Nephron progenitor cell (in vitro differentiated cells): ENCODE measurements at regions not wholly inside any gene's neighbourhood (a gene's known extent, or its start where the extent isn't known, plus 50 kb on each side); places are given as distances from the start of the nearest gene placed in this dataset.
"Not testable (repeated sequence)": the region's sequence is repeated elsewhere in the genome, so short reads cannot be mapped to it uniquely, and the experiment has no call there.

ENCODE experiments used
- DNase-seq: peaks from one replicate; pipeline ENCODE4 v3.0.0; 2021
- H3K27ac Mint-ChIP-seq: 2 replicates; pipeline ENCODE4 v1.8.0; 2021; ENCODE audit warnings: mild to moderate bottlenecking, moderate library complexity, mixed read lengths
- H3K27me3 Mint-ChIP-seq: 2 replicates; pipeline ENCODE4 v1.8.0; 2021; ENCODE audit warnings: mild to moderate bottlenecking, low read depth, mixed read lengths; ENCODE audit not compliant: poor library complexity
- H3K36me3 Mint-ChIP-seq: 2 replicates; pipeline ENCODE4 v1.8.0; 2021; ENCODE audit warnings: low read depth, mixed read lengths
- H3K4me1 Mint-ChIP-seq: 2 replicates; pipeline ENCODE4 v1.8.0; 2021; ENCODE audit warnings: mixed read lengths
- H3K4me3 Mint-ChIP-seq: 2 replicates; pipeline ENCODE4 v1.8.0; 2021; ENCODE audit warnings: mild to moderate bottlenecking, moderate library complexity, mixed read lengths
- H3K9me3 Mint-ChIP-seq: 2 replicates; pipeline ENCODE4 v1.8.0; 2021; ENCODE audit warnings: mild to moderate bottlenecking, moderate library complexity, mixed read lengths
- TF ChIP-seq, protein P1 (sequence below): fragments of 200-600 bp; sonication (generic); IDR thresholded peaks from 2 replicates; pipeline ENCODE4 v1.5.0; 2021; ENCODE audit warnings: antibody characterized with exemption

DNA sequence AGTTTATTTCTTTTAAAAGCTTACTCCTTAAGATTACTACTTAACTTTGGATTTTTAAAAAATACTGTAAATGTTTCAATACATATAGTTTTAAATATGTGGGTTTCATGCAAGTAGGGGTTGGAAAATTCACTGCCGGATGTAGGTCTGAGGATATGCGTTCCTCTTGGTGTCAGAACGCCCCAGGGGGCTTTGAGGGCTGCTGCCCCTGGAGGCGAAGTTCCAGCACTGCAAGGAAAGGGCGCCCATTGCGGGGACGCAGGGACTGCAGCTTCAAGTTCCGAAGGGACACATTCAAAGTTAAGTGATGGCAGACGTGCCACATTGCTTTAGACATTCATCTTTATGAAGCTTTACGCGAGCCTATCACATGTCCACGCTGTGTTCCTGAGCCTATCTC lies 152.9 kb downstream of the SOD2 start:
- TF ChIP-seq, protein P1, sequence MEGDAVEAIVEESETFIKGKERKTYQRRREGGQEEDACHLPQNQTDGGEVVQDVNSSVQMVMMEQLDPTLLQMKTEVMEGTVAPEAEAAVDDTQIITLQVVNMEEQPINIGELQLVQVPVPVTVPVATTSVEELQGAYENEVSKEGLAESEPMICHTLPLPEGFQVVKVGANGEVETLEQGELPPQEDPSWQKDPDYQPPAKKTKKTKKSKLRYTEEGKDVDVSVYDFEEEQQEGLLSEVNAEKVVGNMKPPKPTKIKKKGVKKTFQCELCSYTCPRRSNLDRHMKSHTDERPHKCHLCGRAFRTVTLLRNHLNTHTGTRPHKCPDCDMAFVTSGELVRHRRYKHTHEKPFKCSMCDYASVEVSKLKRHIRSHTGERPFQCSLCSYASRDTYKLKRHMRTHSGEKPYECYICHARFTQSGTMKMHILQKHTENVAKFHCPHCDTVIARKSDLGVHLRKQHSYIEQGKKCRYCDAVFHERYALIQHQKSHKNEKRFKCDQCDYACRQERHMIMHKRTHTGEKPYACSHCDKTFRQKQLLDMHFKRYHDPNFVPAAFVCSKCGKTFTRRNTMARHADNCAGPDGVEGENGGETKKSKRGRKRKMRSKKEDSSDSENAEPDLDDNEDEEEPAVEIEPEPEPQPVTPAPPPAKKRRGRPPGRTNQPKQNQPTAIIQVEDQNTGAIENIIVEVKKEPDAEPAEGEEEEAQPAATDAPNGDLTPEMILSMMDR, result peak; percentile 38
- no peak overlapping the region for H3K27ac Mint-ChIP-seq
- H3K9me3 Mint-ChIP-seq, result peaks cover 17% of the 10 kb centered on the region
- peak; percentile 41 for DNase-seq
- H3K36me3 Mint-ChIP-seq, result no peaks in the 10 kb centered on the region
- H3K4me3 Mint-ChIP-seq, result no peak overlapping the region
- peaks cover 6% of the 10 kb centered on the region for H3K27me3 Mint-ChIP-seq
- no peaks in the 10 kb centered on the region for H3K4me1 Mint-ChIP-seq

DNA sequence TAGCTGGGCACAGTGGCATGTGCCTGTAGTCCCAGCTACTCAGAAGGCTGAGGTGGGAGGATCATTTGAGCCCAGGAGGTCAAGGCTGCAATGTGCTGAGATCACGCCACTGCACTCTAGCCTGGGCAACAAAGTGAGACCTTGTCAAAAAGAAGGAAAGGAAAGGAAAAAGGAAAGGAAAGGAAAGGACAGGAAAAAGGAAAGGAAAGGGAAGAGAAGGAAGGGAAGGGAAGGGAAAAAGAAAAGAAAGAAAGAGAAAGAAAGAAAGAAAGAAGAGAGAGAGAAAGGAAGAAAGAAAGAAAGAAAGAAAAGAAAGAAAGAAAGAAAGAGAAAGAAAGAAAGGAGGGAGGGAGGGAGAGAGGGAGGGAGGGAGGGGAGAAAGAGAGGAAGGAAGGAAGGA lies 155.0 kb downstream of the SOD2 start:
- not testable (repeated sequence) for H3K4me1 Mint-ChIP-seq, H3K36me3 Mint-ChIP-seq, H3K4me3 Mint-ChIP-seq, H3K27me3 Mint-ChIP-seq, DNase-seq, H3K27ac Mint-ChIP-seq
- H3K9me3 Mint-ChIP-seq, result peaks cover 17% of the 10 kb centered on the region

DNA sequence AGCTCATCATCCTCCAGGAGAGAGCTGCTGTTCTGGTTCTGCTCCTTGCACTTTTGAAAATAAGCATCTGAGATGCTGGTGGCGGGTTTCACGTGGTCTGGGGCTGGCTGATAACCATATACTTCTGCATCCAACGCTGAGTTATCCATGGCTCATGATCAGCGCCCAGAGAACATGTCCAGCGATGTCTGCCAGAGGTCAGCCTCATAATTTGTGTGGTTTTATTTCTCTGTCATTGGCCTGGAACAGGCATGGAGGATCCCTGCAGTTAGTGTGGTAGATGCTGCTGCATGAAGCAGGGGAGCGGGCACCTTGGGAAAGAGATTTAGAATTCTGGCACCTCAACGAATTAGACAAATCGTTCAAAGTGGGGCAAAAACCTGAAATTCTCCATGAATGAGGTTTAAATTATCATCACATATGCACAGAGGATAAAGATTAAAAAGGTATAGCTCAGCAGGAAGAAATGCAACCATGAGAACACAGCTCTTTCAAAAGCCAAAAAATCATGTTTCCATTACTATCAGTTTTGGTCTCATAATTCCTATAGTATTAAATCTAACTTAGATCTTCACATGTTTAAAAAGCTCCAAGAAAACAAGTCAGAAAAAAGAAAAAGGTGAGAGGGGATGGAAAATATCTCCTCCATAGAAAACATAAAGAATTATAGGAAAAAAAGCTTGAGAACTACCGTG lies 157.2 kb downstream of the SOD2 start:
- H3K27me3 Mint-ChIP-seq, result peaks cover 3% of the 10 kb centered on the region
- no peak overlapping the region for H3K27ac Mint-ChIP-seq
- H3K9me3 Mint-ChIP-seq, result peaks cover 18% of the 10 kb centered on the region
- no peaks in the 10 kb centered on the region for H3K36me3 Mint-ChIP-seq
- H3K4me3 Mint-ChIP-seq, result no peak overlapping the region
- TF ChIP-seq, protein P1, result no peak
- no peaks in the 10 kb centered on the region for H3K4me1 Mint-ChIP-seq
- no peak for DNase-seq

DNA sequence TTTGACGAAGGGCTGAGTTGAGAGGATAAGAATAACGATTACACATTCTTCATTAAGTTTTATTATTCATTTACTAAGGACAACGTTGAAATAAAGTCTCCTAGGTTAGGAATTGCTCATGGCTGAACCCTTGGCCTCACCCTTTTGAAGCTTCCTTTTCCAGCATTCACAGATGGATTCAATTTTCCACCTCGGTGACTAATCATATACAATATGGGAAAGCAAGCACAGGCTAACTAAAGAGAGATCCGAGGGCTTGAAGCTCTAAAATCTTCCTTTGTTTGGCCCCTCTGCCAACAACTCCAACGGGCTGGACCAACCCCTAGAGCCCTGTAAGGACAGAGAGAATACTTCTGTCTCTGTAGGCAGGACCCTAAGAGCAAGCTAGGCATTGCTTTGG lies 159.5 kb downstream of the SOD2 start:
- Mint-ChIP-seq H3K4me1 (no peaks in the 10 kb centered on the region), H3K27ac (no peak overlapping the region), H3K36me3 (no peaks in the 10 kb centered on the region), H3K27me3 (peaks cover 3% of the 10 kb centered on the region), H3K9me3 (peaks cover 24% of the 10 kb centered on the region), H3K4me3 (no peak overlapping the region)
- DNase-seq, result no peak
- TF ChIP-seq, protein P1, result no peak

DNA sequence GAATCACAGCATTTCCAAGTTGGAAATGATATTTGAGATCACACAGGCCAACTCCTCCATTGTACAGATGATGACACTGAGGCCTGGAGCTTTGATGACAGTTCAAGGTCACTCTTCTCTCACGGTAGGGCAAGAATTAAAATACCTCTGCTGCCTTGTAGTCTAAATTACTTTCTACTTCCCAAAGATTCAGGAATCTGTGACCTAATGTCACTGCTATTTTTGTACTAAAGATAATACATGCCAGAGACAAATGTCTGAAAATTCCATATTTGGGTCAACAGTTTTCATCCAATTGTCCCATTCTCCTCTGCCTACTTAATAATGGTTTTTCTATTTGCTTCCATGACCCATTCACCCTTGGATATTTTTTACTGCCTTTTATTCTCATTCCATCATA lies 160.0 kb downstream of the SOD2 start:
- Mint-ChIP-seq H3K36me3 (no peaks in the 10 kb centered on the region), H3K27me3 (peaks cover 7% of the 10 kb centered on the region), H3K4me3 (no peak overlapping the region), H3K4me1 (no peaks in the 10 kb centered on the region), H3K9me3 (peaks cover 29% of the 10 kb centered on the region), H3K27ac (no peak overlapping the region)
- TF ChIP-seq, protein P1, result no peak
- DNase-seq, result no peak

DNA sequence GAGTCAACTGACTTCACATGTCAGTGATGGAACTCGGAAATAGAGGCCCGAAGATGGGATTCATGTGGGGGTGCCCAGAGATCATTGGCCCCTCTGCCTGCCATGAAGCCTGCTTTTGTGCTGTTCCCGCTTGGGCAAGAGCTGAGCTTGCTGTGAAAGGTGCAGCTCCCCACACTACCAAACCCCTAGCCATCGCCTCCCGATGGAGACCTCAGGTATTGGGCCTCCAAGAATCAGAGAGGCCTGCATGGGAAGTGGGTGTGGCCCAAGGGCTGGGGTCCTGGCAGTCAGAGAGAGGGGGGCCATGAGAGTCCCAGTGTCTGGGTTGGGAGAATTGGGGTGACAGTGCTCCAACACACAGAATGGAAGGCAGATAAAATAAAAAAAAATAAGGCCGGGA lies 160.9 kb downstream of the SOD2 start:
- H3K4me1 Mint-ChIP-seq, result no peaks in the 10 kb centered on the region
- TF ChIP-seq, protein P1, result no peak
- H3K27me3 Mint-ChIP-seq, result peaks cover 7% of the 10 kb centered on the region
- DNase-seq, result no peak
- H3K4me3 Mint-ChIP-seq, result no peak overlapping the region
- no peak overlapping the region for H3K27ac Mint-ChIP-seq
- H3K9me3 Mint-ChIP-seq, result peaks cover 38% of the 10 kb centered on the region
- no peaks in the 10 kb centered on the region for H3K36me3 Mint-ChIP-seq
